Left lung (tissue), 4 donors: ENCODE measurements at regions not wholly inside any gene's neighbourhood (a gene's known extent, or its start where the extent isn't known, plus 50 kb on each side); places are given as distances from the start of the nearest gene placed in this dataset.

ENCODE experiments used
- ATAC-seq: fragments of 200-7000 bp; cut with Tn5 transposase; one replicate; pipeline ENCODE4 v1.9.1; 2020; ENCODE audit warnings: moderate library complexity
- DNase-seq, 4 donors: peaks; one replicate each; pipeline ENCODE4 v3.0.0-alpha.2; 2013 to 2020
- H3K27ac ChIP-seq, 2 donors: fragments of 200-600 bp; sonication (generic) in 1 of 2; one replicate each; pipeline versions ENCODE4 v1.5.0 to v1.8.0; 2020 to 2021
- H3K27me3 ChIP-seq, 2 donors: fragments of 200-600 bp; sonication (generic) in 1 of 2; one replicate each; pipeline versions ENCODE4 v1.5.0 to v1.8.0; 2020 to 2021
- H3K36me3 ChIP-seq, 2 donors: fragments of 200-600 bp; sonication (generic) in 1 of 2; one replicate each; pipeline versions ENCODE4 v1.5.0 to v1.8.0; 2020 to 2021
- H3K4me1 ChIP-seq, 2 donors: fragments of 200-600 bp; one replicate each; pipeline ENCODE4 v1.8.0; 2021
- H3K4me3 ChIP-seq, 2 donors: fragments of 200-600 bp; sonication (generic) in 1 of 2; one replicate each; pipeline versions ENCODE4 v1.5.0 to v1.8.0; 2020 to 2021; ENCODE audit warnings: mild to moderate bottlenecking in 1 of 2
- H3K9me3 ChIP-seq, 2 donors: fragments of 200-600 bp; sonication (generic) in 1 of 2; one replicate each; pipeline versions ENCODE4 v1.5.0 to v1.8.0; 2020 to 2021
- intact Hi-C, 2 donors: fragments of 100-400 bp; cut with DNase I; formaldehyde crosslinking; loops; one replicate each; pipeline versions ENCODE4 v1.11.2 to v1.14.2; 2022
- TF ChIP-seq, protein P1 (sequence below), 2 donors: fragments of 200-600 bp; sonication (generic) in 1 of 2; IDR thresholded peaks; one replicate each; pipeline versions ENCODE4 v1.5.0 to v1.8.0; 2021; ENCODE audit warnings: antibody characterized with exemption in 2 of 2
- donor health status: DM: no; HTN: yes; CAD: no.
- donor health status: DM: no; HTN: no; CAD: no.

DNA sequence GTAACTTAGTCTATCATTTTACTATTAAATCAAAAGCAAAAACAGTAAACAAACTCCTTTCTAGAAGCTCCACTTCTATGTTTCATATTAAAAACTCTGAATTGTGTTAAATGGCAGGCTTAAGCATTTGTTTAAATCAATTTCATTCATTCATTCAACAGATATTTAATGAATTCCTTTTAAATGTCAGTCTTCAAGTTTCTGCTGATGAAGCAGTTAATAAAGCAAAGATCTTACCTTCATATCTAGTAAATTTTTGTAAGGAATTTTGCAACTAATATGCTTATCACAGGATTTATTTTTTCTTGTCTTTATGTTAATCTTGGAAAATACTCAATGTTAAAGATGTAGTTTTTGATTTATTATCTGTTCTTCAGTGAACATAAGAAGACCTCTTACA lies 54.1 kb upstream of the RGS18 start:
- H3K27ac ChIP-seq: no peak overlapping the region
- no peak for ATAC-seq
- DNase-seq: no peak
- no peaks in the 10 kb centered on the region for H3K9me3 ChIP-seq
- no peaks in the 10 kb centered on the region for H3K27me3 ChIP-seq
- H3K4me3 ChIP-seq: no peak overlapping the region
- no peaks in the 10 kb centered on the region for H3K36me3 ChIP-seq
- intact Hi-C loops: no loop called here
- TF ChIP-seq, protein P1, sequence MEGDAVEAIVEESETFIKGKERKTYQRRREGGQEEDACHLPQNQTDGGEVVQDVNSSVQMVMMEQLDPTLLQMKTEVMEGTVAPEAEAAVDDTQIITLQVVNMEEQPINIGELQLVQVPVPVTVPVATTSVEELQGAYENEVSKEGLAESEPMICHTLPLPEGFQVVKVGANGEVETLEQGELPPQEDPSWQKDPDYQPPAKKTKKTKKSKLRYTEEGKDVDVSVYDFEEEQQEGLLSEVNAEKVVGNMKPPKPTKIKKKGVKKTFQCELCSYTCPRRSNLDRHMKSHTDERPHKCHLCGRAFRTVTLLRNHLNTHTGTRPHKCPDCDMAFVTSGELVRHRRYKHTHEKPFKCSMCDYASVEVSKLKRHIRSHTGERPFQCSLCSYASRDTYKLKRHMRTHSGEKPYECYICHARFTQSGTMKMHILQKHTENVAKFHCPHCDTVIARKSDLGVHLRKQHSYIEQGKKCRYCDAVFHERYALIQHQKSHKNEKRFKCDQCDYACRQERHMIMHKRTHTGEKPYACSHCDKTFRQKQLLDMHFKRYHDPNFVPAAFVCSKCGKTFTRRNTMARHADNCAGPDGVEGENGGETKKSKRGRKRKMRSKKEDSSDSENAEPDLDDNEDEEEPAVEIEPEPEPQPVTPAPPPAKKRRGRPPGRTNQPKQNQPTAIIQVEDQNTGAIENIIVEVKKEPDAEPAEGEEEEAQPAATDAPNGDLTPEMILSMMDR (IDR thresholded peaks at IDR 0.05): no peak
- H3K4me1 ChIP-seq: no peaks in the 10 kb centered on the region

DNA sequence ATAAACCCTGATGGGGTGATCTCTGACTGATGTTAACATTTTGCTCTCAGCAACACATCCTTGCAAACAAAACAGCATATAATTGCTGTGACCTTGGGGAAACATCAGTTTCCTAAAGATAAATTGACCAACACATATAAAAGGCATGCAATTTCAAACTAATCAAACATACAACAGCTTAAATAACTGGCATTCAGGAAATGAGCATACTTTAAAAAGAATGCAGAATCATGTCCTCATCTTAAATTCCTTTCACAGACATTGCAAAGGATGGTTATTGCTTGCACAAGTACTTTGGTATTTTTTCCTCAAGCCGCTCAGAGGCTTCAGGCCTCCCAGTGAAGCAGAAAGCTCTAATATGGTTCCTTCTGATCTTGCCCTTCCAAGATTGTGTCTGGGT lies 53.4 kb upstream of the RGS18 start:
- Histone ChIP-seq H3K27ac (no peak overlapping the region), H3K4me1 (no peaks in the 10 kb centered on the region), H3K4me3 (no peak overlapping the region), H3K36me3 (no peaks in the 10 kb centered on the region), H3K9me3 (no peaks in the 10 kb centered on the region), H3K27me3 (no peaks in the 10 kb centered on the region)
- ATAC-seq: no peak
- no peak for DNase-seq
- TF ChIP-seq, protein P1 (IDR thresholded peaks at IDR 0.05): no peak
- intact Hi-C loops: no loop called here

DNA sequence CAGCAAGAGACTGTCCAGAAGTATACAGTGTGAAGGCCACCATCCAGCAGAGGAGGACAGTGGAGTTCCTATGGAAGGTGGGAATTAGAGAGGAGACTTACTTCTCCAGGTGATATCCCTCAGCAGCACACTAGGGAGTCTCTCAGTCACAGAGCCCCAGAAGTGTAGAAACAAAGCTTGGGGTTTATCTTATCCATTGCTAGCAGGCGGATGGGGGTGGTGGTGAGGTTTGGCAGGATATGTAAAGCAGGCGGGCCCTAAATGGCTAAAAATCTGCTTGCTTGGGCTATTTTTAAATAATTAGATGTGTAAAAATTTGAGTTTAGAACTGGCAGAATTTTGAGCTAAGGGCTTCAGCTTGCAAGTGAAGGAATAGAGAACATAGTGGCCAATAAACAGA lies 50.1 kb upstream of the RGS18 start:
- Histone ChIP-seq H3K27me3 (no peaks in the 10 kb centered on the region), H3K27ac (no peak overlapping the region), H3K36me3 (no peaks in the 10 kb centered on the region), H3K4me3 (no peak overlapping the region), H3K4me1 (no peaks in the 10 kb centered on the region), H3K9me3 (no peaks in the 10 kb centered on the region)
- no peak for DNase-seq
- no peak for ATAC-seq
- intact Hi-C loops: no loop called here
- TF ChIP-seq, protein P1 (IDR thresholded peaks at IDR 0.05): no peak
